ENCODE measurements at regions not wholly inside any gene's neighbourhood (a gene's known extent, or its start where the extent isn't known, plus 50 kb on each side); places are given as distances from the start of the nearest gene placed in this dataset.

DNA sequence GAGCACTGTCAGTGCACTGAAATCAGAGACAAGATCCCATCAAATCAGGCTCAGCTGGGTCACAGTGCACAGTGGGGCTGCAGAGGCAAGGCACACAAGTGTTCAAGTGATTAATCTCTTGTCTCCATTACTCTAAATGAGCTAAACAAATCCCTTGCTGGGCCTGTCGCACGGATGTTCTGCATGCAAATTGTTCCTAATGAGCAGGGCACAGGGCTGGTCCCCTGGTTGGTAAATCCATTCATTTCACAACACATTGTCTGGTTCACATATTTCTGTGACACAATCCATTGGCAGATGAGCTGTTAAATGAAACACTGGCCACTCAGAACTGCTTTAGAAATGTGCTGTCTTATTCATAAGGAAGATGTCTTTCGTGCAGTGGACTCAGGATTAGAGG, 167.9 kb upstream of the BRINP1 start:
- Mint-ChIP-seq H3K9me3 (ENCODE audit: unreplicated experiment) (no peaks in the 10 kb centered on the region), H3K27ac (ENCODE audit: low read depth, unreplicated experiment) (no peak overlapping the region), H3K4me1 (ENCODE audit: insufficient read depth, unreplicated experiment) (no peaks in the 10 kb centered on the region), H3K27me3 (ENCODE audit: insufficient read depth, unreplicated experiment) (no peaks in the 10 kb centered on the region), H3K4me3 (ENCODE audit: unreplicated experiment) (no peak overlapping the region), H3K36me3 (ENCODE audit: insufficient read depth, unreplicated experiment) (no peaks in the 10 kb centered on the region)
- DNase-seq (ENCODE audit: unreplicated experiment) = no peak
- ChIA-PET CTCF (interaction anchor here (0.5 to 3.0 kb wide), 4 partner anchors 14 to 1515 kb away, joined by 3 to 9 read pairs (median 6); no protein-coding TSS in a partner anchor), POLR2A (no interaction called here)
- BruUV-seq (replicated peaks) = no TSS peak
- TF ChIP-seq, protein P1, sequence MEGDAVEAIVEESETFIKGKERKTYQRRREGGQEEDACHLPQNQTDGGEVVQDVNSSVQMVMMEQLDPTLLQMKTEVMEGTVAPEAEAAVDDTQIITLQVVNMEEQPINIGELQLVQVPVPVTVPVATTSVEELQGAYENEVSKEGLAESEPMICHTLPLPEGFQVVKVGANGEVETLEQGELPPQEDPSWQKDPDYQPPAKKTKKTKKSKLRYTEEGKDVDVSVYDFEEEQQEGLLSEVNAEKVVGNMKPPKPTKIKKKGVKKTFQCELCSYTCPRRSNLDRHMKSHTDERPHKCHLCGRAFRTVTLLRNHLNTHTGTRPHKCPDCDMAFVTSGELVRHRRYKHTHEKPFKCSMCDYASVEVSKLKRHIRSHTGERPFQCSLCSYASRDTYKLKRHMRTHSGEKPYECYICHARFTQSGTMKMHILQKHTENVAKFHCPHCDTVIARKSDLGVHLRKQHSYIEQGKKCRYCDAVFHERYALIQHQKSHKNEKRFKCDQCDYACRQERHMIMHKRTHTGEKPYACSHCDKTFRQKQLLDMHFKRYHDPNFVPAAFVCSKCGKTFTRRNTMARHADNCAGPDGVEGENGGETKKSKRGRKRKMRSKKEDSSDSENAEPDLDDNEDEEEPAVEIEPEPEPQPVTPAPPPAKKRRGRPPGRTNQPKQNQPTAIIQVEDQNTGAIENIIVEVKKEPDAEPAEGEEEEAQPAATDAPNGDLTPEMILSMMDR (IDR thresholded peaks at IDR 0.05; ENCODE audit: unreplicated experiment) = no peak
- intact Hi-C loops (cut with micrococcal nuclease) = no loop called here

DNA sequence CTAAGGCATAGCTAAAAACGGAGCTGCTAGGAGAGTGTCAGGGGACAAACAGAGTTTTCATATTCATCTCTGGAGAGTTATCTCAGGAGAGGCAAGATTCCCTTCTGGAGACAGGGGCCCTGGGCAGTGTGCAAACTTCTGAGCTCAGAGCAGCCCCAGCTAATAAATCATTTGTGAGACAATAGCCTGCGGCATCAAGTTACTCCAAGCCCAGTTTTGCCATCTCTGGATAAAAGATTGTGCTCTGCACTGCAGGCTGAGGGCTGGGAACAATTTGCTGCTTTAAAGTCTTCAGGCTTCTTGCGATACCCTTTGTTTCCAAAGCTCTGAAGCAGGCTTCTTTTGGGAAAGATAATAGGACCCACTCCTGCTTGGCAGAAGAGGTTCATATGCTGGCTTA, 164.3 kb upstream of the BRINP1 start:
- Mint-ChIP-seq H3K27me3 (ENCODE audit: insufficient read depth, unreplicated experiment) (no peaks in the 10 kb centered on the region), H3K36me3 (ENCODE audit: insufficient read depth, unreplicated experiment) (no peaks in the 10 kb centered on the region), H3K4me1 (ENCODE audit: insufficient read depth, unreplicated experiment) (no peaks in the 10 kb centered on the region), H3K27ac (ENCODE audit: low read depth, unreplicated experiment) (no peak overlapping the region), H3K9me3 (ENCODE audit: unreplicated experiment) (no peaks in the 10 kb centered on the region), H3K4me3 (ENCODE audit: unreplicated experiment) (no peak overlapping the region)
- TF ChIP-seq, protein P1 (IDR thresholded peaks at IDR 0.05; ENCODE audit: unreplicated experiment) = no peak
- ChIA-PET POLR2A (no interaction called here), CTCF (interaction anchor here (2.7 kb wide), 1 partner anchor 22 kb away, joined by 13 read pairs; no protein-coding TSS in a partner anchor)
- intact Hi-C loops (cut with micrococcal nuclease) = no loop called here
- DNase-seq (ENCODE audit: unreplicated experiment) = no peak
- no TSS peak for BruUV-seq (replicated peaks)

DNA sequence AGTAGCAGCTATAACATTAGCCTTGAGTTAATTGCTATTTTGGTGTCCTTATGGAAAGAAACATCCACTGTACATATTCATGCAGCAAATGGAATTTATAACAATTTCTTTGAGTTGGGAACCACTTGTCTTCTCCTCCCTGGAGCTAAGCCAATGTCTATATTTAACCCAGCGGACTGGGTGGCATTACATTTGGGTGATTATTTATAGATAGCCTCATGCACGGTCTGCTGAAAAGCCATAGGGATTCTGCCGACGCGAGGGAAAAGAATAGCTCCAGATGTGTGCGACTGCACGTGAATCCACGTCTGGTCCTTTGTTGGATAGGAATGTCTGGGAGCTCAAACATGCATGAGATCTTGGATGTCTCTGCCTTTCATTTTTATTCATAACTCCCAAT, 157.5 kb upstream of the BRINP1 start:
- intact Hi-C loops (cut with micrococcal nuclease) = no loop called here
- TF ChIP-seq, protein P1 (IDR thresholded peaks at IDR 0.05; ENCODE audit: unreplicated experiment) = no peak
- CTCF ChIA-PET = interaction anchor here (0.7 to 1.0 kb wide), 2 partner anchors 245 to 443 kb away, joined by 3 read pairs; no protein-coding TSS in a partner anchor
- no TSS peak for BruUV-seq (replicated peaks)
- H3K27ac Mint-ChIP-seq (ENCODE audit: low read depth, unreplicated experiment) = no peak overlapping the region
- no peak overlapping the region for H3K4me3 Mint-ChIP-seq (ENCODE audit: unreplicated experiment)
- H3K4me1 Mint-ChIP-seq (ENCODE audit: insufficient read depth, unreplicated experiment) = no peaks in the 10 kb centered on the region
- H3K36me3 Mint-ChIP-seq (ENCODE audit: insufficient read depth, unreplicated experiment) = no peaks in the 10 kb centered on the region
- H3K27me3 Mint-ChIP-seq (ENCODE audit: insufficient read depth, unreplicated experiment) = no peaks in the 10 kb centered on the region
- DNase-seq (ENCODE audit: unreplicated experiment) = no peak
- peaks cover 14% of the 10 kb centered on the region for H3K9me3 Mint-ChIP-seq (ENCODE audit: unreplicated experiment)
- POLR2A ChIA-PET = no interaction called here

DNA sequence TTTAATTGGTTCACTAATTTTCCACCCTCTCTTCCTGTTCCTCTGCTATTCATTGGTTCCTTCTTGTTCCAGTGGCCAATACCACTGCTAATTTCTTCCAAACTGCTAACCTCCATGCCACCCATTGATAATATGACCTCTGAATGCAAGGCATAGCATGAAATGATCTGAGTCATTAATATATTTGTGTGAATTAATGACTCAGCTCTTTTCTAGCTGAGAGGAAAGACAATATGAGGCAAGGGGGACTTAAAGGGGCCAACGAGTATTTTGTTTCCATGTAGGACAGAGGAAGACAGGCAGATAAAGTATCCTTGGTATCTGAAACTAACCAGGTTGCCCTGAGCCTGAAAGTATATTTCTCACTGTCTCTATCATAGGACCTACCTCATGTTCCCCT, 154.3 kb upstream of the BRINP1 start:
- no peak overlapping the region for H3K27ac Mint-ChIP-seq (ENCODE audit: low read depth, unreplicated experiment)
- no peak overlapping the region for H3K4me3 Mint-ChIP-seq (ENCODE audit: unreplicated experiment)
- no peaks in the 10 kb centered on the region for H3K36me3 Mint-ChIP-seq (ENCODE audit: insufficient read depth, unreplicated experiment)
- POLR2A ChIA-PET = no interaction called here
- intact Hi-C loops (cut with micrococcal nuclease) = no loop called here
- H3K9me3 Mint-ChIP-seq (ENCODE audit: unreplicated experiment) = peaks cover 14% of the 10 kb centered on the region
- H3K4me1 Mint-ChIP-seq (ENCODE audit: insufficient read depth, unreplicated experiment) = no peaks in the 10 kb centered on the region
- H3K27me3 Mint-ChIP-seq (ENCODE audit: insufficient read depth, unreplicated experiment) = no peaks in the 10 kb centered on the region
- BruUV-seq (replicated peaks) = no TSS peak
- TF ChIP-seq, protein P1 (IDR thresholded peaks at IDR 0.05; ENCODE audit: unreplicated experiment) = no peak
- DNase-seq (ENCODE audit: unreplicated experiment) = no peak
- CTCF ChIA-PET = interaction anchor here (0.7 kb wide), 1 partner anchor 212 kb away, joined by 3 read pairs; no protein-coding TSS in a partner anchor

All from MCF 10A (cell line).